GM12878 (cell line): ENCODE measurements at regions not wholly inside any gene's neighbourhood (a gene's known extent, or its start where the extent isn't known, plus 50 kb on each side); places are given as distances from the start of the nearest gene placed in this dataset.

ENCODE experiments used
- E4F1 ChIP-seq: fragments of 450-650 bp; IDR thresholded peaks from 2 replicates; pipeline ENCODE4 v1.6.1; 2018; ENCODE audit warnings: borderline replicate concordance, mild to moderate bottlenecking; ENCODE audit not compliant: partially characterized antibody
- HDAC2 ChIP-seq: fragments of 200-600 bp; sonication (generic); IDR thresholded peaks from 2 replicates; pipeline ENCODE4 v1.6.1; 2017
- TF ChIP-seq, protein P1 (sequence below), 3 experiments: IDR thresholded peaks in 2 of 3; conservative IDR thresholded peaks in 1 of 3; 2 replicates each; pipeline ENCODE4 v1.5.1; 2011; ENCODE audit warnings: low read depth in 3 of 3, low read length in 3 of 3, mild to moderate bottlenecking in 3 of 3, control low read depth in 2 of 3, moderate library complexity in 2 of 3, inconsistent platforms in 1 of 3, mixed read lengths in 1 of 3; ENCODE audit not compliant: control insufficient read depth in 2 of 3, insufficient read depth in 1 of 3; ENCODE audit errors: extremely low read depth in 1 of 3

- no peak for TF ChIP-seq E4F1
- no peak for TF ChIP-seq HDAC2
- TF ChIP-seq, protein P1, sequence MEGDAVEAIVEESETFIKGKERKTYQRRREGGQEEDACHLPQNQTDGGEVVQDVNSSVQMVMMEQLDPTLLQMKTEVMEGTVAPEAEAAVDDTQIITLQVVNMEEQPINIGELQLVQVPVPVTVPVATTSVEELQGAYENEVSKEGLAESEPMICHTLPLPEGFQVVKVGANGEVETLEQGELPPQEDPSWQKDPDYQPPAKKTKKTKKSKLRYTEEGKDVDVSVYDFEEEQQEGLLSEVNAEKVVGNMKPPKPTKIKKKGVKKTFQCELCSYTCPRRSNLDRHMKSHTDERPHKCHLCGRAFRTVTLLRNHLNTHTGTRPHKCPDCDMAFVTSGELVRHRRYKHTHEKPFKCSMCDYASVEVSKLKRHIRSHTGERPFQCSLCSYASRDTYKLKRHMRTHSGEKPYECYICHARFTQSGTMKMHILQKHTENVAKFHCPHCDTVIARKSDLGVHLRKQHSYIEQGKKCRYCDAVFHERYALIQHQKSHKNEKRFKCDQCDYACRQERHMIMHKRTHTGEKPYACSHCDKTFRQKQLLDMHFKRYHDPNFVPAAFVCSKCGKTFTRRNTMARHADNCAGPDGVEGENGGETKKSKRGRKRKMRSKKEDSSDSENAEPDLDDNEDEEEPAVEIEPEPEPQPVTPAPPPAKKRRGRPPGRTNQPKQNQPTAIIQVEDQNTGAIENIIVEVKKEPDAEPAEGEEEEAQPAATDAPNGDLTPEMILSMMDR (IDR thresholded peaks at IDR 0.05 in 2 of 3, conservative IDR thresholded peaks at IDR 0.05 in 1 of 3; ENCODE audit: control insufficient read depth in 2 of 3, extremely low read depth in 1 of 3, insufficient read depth in 1 of 3, low read depth in 3 of 3, low read length in 3 of 3), result no peak
These were observed 132.6 kb downstream of the THBS2 start for GRCh38 chr6:169121013-169121412.
